GM21528 (cell line): ENCODE measurements at regions not wholly inside any gene's neighbourhood (a gene's known extent, or its start where the extent isn't known, plus 50 kb on each side); places are given as distances from the start of the nearest gene placed in this dataset.

Experiments
- ATAC-seq: cut with Tn5 transposase; IDR thresholded peaks from one replicate; pipeline ENCODE4 v1.9.1; 2021; ENCODE audit warnings: mild to moderate bottlenecking, moderate library complexity; ENCODE audit not compliant: unreplicated experiment, low FRiP score

GRCh38 chr12:42979746-42980145 is 390.2 kb upstream of the PRICKLE1 start:
- no peak for ATAC-seq

GRCh38 chr12:42978708-42979107 is 389.2 kb upstream of the PRICKLE1 start:
- no peak for ATAC-seq

DNA sequence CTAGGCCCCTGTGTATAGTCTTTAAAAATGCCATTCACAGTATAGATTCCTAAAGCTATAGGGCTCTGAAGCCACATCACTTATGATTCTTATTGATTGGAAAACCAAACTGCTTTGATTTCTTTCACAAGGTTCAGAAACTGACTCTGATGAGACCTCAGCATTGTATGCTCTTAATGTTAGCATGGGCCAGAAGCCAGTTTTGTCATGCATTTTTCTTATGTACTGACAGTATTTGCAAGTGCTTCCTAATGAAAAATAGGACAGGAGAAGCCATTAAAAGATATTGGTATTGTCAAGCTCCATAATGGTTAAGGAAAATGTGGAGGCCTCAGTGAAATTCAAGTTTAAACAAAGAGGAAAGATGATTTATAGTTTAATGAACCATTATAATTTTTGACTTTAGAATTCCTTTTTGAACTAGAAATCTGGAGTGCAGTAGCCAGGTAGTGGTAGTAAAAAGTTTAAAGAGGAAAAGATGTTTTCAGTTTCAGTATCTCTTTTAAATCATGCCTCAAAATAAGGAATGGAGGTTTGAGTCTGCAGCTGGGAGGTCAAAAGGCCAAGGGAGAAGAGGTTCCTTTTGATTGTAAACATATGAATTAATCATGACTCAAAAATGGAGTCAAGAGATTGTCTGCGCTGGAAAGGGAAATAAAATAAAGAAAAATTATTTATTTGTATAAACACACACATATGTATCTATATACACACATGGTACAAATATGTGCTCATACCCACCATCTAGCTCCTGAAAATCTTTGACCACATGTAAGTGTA is 388.1 kb upstream of the PRICKLE1 start:
- no peak for ATAC-seq

DNA sequence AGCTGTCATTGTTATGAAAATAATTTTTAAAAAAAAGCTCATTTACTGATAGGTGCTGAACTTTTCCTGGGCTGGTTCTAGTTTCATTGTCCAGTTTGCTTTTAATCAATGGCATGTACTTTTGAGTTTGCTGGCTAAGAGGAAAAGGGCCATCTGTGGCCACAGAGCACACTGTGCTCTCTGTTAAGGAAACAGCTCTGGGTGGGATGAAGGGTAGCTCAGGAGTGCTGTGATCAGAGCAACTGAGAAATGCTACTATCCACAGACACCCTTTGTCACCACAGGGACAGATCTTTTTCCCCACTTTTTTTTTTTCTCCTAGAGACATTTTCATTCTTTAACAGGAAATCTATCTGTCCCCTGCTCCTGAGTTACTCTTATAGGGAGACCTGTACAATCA is 387.1 kb upstream of the PRICKLE1 start:
- no peak for ATAC-seq

DNA sequence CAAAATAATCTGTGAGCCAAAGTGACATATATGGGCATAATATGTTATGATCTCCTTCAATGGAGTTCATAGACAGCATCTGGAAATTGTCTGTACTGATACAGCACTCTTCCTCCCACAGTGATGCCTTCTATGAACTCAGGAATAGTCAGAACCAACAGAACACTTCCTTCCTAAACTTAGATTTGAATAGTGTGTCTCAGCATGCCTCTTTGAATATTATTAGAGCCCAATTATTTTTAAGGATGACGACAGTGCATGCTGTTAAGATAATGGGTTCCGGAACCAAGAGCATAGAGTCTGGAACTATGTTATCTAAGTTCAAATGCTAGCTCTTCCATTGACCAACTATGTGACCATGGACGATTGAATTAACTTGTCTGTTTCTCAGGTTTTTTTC is 386.6 kb upstream of the PRICKLE1 start:
- ATAC-seq: no peak

- no peak for ATAC-seq
Measured at GRCh38 chr12:42969355-42969754, 379.8 kb upstream of the PRICKLE1 start.

DNA sequence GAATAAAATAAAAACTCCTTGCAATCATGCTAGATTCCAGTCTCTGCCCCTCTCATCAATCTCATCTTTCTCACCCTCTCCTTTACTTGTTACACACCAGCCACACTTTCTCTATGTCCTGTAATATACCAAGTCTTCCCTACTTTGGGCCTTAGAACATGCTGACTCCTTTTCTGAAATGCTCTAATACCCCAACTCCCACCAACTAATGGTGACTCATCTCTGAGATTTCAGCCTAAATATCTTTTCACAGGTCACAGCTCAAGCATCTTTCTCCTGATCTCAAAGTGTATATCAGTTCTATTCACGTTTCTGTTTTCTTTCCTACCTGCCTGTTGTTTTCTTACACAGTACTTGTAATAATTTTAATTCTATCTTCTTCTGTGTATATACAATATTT is 378.9 kb upstream of the PRICKLE1 start:
- ATAC-seq: no peak

DNA sequence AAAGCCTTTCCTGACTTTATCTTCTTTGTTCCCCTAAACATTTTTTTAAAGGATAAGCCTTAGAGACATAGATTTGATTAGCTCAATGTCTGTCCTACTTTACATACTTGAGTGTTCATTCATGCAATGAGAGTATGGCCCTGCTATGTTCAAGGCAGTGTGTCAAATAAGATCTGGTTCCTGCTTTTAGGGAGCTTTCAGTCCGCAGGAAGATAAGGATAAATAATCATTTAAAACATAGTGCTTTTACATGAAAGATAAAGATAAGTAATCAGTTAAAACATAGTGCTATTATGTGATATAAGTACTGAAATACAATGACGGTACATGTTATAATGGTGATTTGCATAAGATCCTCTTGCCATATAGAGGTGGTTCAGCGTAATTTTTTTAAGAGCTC is 378.3 kb upstream of the PRICKLE1 start:
- ATAC-seq: no peak

DNA sequence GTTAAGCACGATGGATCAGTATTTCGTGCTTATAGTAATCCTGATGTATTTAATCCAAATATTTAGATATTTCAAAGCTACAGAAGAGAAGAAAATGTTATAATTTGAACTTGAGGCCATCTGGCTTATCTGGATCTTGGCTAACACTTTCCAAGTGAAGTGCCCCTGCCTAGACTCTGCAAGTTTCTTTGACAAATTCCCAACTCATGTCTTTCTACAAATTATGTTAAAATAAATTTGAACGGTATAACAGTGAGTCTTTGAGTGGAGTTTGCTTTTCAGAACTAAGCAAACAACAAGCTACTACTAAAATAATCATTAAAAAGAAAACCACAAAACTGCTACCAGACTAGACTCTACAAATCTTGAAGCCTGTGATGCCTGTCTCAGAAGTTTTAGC is 374.4 kb upstream of the PRICKLE1 start:
- ATAC-seq: no peak

- no peak for ATAC-seq
Measured at GRCh38 chr12:42962384-42962783, 372.8 kb upstream of the PRICKLE1 start.

DNA sequence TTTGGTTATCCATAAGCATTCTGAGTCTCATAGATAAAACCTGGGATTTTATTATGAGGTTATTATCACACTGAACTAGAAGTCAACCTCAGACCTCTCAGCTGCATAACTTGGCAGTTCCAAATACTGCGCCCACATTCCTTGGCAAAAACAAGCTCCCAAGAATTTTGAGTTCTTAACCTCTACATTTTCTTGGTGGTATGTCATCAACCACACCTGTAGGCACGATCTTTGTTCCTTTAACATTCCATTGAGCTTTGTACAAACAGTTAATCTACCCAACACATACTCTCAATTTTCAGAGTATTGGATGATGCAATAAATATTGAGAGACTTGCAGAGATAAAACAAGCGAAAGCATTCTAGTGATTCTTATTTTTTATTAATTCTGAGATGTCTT is 371.8 kb upstream of the PRICKLE1 start:
- no peak for ATAC-seq

DNA sequence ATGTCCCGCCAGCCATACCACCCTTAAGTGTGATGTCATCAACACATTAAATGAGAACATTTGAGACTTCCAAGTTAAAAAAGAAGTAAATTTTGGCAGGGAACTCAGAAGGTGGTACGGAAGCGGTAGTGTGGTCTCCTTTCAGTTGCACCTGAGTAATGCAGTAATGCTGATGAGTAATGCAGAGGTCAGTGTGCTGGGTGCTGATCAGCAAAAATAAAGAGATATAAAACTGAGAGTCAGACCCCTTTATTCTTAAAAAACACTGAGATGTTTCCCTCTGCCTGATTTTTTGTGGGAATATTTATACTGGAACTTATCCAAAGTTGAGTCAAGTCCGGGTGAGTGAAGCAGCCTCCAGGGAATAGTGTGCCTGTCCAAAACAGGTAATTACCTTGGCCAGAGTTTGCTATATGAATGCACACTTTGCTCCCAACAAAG is 370.6 kb upstream of the PRICKLE1 start:
- no peak for ATAC-seq

- ATAC-seq: no peak
Measured at GRCh38 chr12:42958291-42958674, 368.7 kb upstream of the PRICKLE1 start.

DNA sequence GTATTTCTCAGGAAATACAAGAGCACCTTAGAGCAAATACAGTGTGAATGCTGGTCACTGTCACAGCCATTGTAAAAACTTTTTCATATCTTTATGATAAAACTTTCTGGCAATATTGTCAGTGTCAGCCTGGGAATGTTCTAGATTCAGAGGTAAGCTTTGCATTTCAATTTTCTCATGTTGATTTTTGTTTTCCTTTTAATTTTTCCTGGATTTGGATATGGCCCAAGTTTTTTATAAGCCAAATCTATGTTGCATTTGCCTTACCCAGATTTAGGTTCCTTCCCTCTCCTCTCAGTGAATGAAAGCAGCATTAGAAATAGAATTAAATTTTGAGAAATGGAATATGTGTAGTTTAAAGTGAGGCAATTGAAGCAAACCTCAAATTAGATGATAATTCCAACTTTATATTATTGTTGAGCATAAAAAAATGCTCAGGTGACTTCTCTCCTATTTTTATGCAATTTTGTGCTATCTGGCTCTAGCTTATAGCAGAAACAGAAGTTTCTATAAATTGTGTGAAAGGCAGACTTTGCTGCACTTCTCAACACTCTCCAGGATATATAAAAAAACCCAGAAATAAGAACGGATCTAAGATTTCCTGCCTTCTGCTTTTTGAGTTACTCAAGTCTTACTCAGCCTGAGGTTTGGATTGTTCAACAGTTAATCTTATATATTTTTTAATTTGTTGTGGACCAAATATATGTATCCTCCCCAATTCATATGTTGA is 368.2 kb upstream of the PRICKLE1 start:
- no peak for ATAC-seq

- ATAC-seq: no peak
Measured at GRCh38 chr12:42957136-42957535, 367.6 kb upstream of the PRICKLE1 start.

- ATAC-seq: no peak
Measured at GRCh38 chr12:42953021-42953420, 363.5 kb upstream of the PRICKLE1 start.

DNA sequence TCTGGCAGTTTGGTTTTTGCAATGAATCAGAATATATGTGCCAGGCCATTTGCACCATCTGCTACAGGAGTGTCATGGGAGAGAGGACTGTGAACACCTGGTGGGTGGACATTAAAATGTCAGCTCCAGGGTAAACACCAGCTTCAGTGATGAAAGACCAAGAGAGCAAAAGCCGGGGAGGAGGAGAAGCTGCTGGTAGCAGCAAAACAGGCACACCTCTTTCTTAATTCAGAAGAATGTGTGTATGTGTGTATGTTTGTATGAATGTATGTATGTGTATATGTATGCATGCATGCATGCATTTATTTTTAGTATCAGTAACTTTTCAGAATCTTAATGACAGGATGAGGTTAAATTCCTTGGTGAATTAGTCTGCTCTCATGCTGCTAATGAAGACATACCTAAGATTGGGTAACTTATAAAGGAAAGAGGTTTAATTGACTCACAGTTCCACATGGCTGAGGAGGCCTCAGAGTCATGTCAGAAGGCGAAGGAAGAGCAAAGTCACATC is 357.4 kb upstream of the PRICKLE1 start:
- ATAC-seq: no peak

DNA sequence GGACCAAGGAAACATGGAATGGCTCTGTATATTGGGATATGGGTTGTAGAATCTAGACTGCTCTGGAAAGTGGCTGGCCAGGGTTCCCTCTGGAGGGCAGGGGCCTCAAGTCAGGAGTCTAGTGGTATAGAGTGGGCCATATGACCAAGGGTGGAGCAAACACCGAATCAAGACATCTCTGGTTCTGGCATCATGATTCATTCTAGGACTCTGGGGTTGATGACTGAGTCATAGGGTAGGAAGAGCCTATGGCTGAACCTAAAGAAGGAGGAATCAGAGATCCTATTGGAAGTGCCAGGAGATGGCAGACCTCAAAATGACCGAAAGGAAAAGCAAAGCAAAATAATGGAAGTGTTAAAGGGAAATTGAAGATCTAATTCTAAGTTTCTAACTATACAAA is 356.4 kb upstream of the PRICKLE1 start:
- no peak for ATAC-seq

DNA sequence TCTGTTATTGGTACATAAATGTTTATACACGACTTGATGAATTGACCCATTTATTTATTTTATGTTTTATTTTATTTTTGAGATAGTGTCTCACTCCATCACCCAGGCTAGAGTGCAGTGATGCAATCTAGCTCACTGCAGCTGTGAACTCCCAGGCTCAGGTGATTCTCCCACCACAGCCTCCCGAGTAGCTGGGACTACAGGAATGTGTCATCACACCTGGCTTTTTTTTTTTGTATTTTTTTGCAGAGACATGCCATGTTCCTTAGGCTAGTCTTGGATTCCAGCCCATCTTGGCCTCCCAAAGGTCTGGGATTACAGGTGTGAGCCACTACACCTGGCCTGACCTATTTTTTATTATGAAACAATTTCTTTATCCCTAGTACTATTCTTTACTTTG is 355.0 kb upstream of the PRICKLE1 start:
- ATAC-seq: no peak

DNA sequence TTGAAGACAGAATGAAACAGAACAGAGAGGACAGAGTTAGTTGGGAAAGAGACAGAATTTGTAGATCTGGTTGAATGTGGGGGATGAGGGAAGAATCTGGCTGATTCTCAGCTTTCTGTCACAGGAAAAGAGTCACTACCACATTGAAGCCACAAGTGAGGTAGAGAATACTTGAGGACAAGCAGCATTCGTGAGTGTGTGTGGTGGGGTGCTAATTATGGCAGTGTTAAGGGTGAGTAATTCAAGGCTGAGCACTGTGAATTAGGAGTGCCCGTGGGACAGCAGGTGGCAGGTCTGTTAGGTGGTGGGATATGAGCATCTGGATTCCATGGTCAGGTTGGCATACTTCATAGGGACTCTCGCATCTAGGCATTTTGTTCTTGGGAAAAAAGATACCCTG is 347.4 kb upstream of the PRICKLE1 start:
- ATAC-seq: no peak

- no peak for ATAC-seq
Measured at GRCh38 chr12:42936260-42936659, 346.7 kb upstream of the PRICKLE1 start.

DNA sequence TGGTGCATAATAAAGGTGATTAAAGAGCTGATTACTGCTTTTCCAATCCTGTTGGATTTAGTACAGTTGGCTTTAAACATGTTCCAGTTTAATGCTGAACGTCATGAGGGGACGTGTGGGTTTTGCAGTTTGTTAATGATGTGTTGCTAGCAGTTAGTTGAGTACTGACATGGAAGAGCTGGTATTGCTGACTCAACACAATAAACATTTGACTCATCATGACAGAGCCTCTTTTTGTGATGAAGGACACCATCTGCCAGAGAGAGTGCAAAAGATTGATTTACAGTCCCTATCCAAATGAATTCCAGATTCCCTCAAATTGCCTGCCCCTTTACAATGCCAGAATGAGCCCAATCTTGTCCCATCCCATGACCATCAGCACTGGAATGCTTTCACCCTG is 346.2 kb upstream of the PRICKLE1 start:
- no peak for ATAC-seq
